AG20443 (cell line): ENCODE measurements at regions not wholly inside any gene's neighbourhood (a gene's known extent, or its start where the extent isn't known, plus 50 kb on each side); places are given as distances from the start of the nearest gene placed in this dataset.
"Not testable (repeated sequence)": the region's sequence is repeated elsewhere in the genome, so short reads cannot be mapped to it uniquely, and the experiment has no call there.

Experiments used
- DNase-seq: peaks from one replicate; pipeline ENCODE4 v3.0.0; 2012; ENCODE audit warnings: low spot score, mixed read lengths

GRCh38 chr14:44785096-44785495, 176.7 kb downstream of the KLHL28 start:
- no peak for DNase-seq

GRCh38 chr14:44783901-44784300, 177.8 kb downstream of the KLHL28 start:
- no peak for DNase-seq

GRCh38 chr14:44782775-44783238, 178.9 kb downstream of the KLHL28 start:
- DNase-seq = no peak

GRCh38 chr14:44780989-44781388, 180.8 kb downstream of the KLHL28 start:
- DNase-seq = no peak

- DNase-seq = peak; percentile 14
Measured at GRCh38 chr14:44778604-44779003, 183.1 kb downstream of the KLHL28 start.

GRCh38 chr14:44777584-44777983, 184.2 kb downstream of the KLHL28 start:
- DNase-seq = no peak

GRCh38 chr14:44775248-44775647, 186.5 kb downstream of the KLHL28 start:
- no peak for DNase-seq

GRCh38 chr14:44774396-44774795, 187.4 kb downstream of the KLHL28 start:
- no peak for DNase-seq

GRCh38 chr14:44771496-44771895, 190.3 kb downstream of the KLHL28 start:
- no peak for DNase-seq

GRCh38 chr14:44770201-44770600, 191.5 kb downstream of the KLHL28 start:
- DNase-seq = no peak

GRCh38 chr14:44768935-44769334, 192.8 kb downstream of the KLHL28 start:
- DNase-seq = no peak

- no peak for DNase-seq
Measured at GRCh38 chr14:44767646-44768173, 194.0 kb downstream of the KLHL28 start.

GRCh38 chr14:44766285-44766684, 195.5 kb downstream of the KLHL28 start:
- DNase-seq = no peak

GRCh38 chr14:44763356-44763755, 198.4 kb downstream of the KLHL28 start:
- DNase-seq = no peak

GRCh38 chr14:44759277-44759676, 202.5 kb downstream of the KLHL28 start:
- no peak for DNase-seq

- no peak for DNase-seq
Measured at GRCh38 chr14:44756554-44756953, 205.2 kb downstream of the KLHL28 start.

GRCh38 chr14:44745371-44745770, 216.4 kb downstream of the KLHL28 start:
- no peak for DNase-seq

- DNase-seq = no peak
Measured at GRCh38 chr14:44742202-44742601, 219.5 kb downstream of the KLHL28 start.

GRCh38 chr14:44741431-44741830, 220.3 kb downstream of the KLHL28 start:
- DNase-seq = no peak

- no peak for DNase-seq
Measured at GRCh38 chr14:44736326-44736725, 225.4 kb downstream of the KLHL28 start.

GRCh38 chr14:44732144-44732543, 225.1 kb upstream of the FSCB start:
- no peak for DNase-seq

- DNase-seq = no peak
Measured at GRCh38 chr14:44730860-44731259, 223.8 kb upstream of the FSCB start.

GRCh38 chr14:44721395-44721794, 214.3 kb upstream of the FSCB start:
- DNase-seq = not testable (repeated sequence)

- no peak for DNase-seq
Measured at GRCh38 chr14:44720707-44721106, 213.6 kb upstream of the FSCB start.
